DOHH2 (cell line): ENCODE measurements at regions not wholly inside any gene's neighbourhood (a gene's known extent, or its start where the extent isn't known, plus 50 kb on each side); places are given as distances from the start of the nearest gene placed in this dataset.

Experiments used
- H3F3A ChIP-seq: fragments of 200-600 bp; sonication (generic), shearing (Covaris generic); 2 replicates; pipeline ENCODE4 v1.6.0; 2016; ENCODE audit warnings: antibody characterized with exemption, mild to moderate bottlenecking; ENCODE audit not compliant: control insufficient read depth, insufficient read depth
- H3K27ac ChIP-seq: fragments of 200-600 bp; sonication (generic); 2 replicates; pipeline ENCODE4 v1.5.1; 2014; ENCODE audit warnings: low read depth, mild to moderate bottlenecking, low read length, moderate library complexity
- H3K27me3 ChIP-seq: fragments of 200-600 bp; sonication (generic); 2 replicates; pipeline ENCODE4 v1.6.1; 2014; ENCODE audit warnings: mild to moderate bottlenecking, low read length, mixed read lengths; ENCODE audit not compliant: control insufficient read depth
- H3K36me3 ChIP-seq: fragments of 200-600 bp; sonication (generic); 2 replicates; pipeline ENCODE4 v1.6.1; 2014; ENCODE audit warnings: mild to moderate bottlenecking, low read length, moderate library complexity, mixed read lengths; ENCODE audit not compliant: control insufficient read depth
- H3K4me1 ChIP-seq: fragments of 200-600 bp; sonication (generic); 2 replicates; pipeline ENCODE4 v1.6.1; 2014; ENCODE audit warnings: mild to moderate bottlenecking, low read length, mixed read lengths; ENCODE audit not compliant: control insufficient read depth
- H3K4me2 ChIP-seq: fragments of 200-600 bp; sonication (generic); 2 replicates; pipeline ENCODE4 v1.6.0; 2014; ENCODE audit warnings: mild to moderate bottlenecking, low read length, moderate library complexity
- H3K4me3 ChIP-seq: fragments of 200-600 bp; sonication (generic); 2 replicates; pipeline ENCODE4 v1.5.1; 2014; ENCODE audit warnings: mild to moderate bottlenecking, low read length, mixed read lengths
- H3K79me2 ChIP-seq: fragments of 200-600 bp; sonication (generic); 2 replicates; pipeline ENCODE4 v1.6.1; 2014; ENCODE audit warnings: mild to moderate bottlenecking, low read length, mixed read lengths; ENCODE audit not compliant: control insufficient read depth
- H3K9me2 ChIP-seq: fragments of 200-600 bp; sonication (generic); replicated peaks from 2 replicates; pipeline ENCODE4 v1.6.1; 2014; ENCODE audit warnings: mild to moderate bottlenecking, low read length, mixed read lengths; ENCODE audit not compliant: control insufficient read depth
- H3K9me3 ChIP-seq: fragments of 200-600 bp; sonication (generic); 2 replicates; pipeline ENCODE4 v1.6.1; 2014; ENCODE audit warnings: antibody characterized with exemption, low read length, mixed read lengths; ENCODE audit not compliant: control insufficient read depth, insufficient read depth
- H4K20me1 ChIP-seq: fragments of 200-600 bp; sonication (generic); 2 replicates; pipeline ENCODE4 v1.6.0; 2014; ENCODE audit warnings: low read depth, mild to moderate bottlenecking, antibody characterized with exemption, low read length, moderate library complexity; ENCODE audit not compliant: control insufficient read depth, insufficient read depth
- EZH2phosphoT487 ChIP-seq: fragments of 200-600 bp; sonication (generic); IDR thresholded peaks from 2 replicates; pipeline ENCODE4 v1.6.1; 2017; ENCODE audit warnings: borderline replicate concordance, mild to moderate bottlenecking, antibody characterized with exemption, low read length, moderate library complexity, mixed read lengths
- TF ChIP-seq, protein P1 (sequence below): fragments of 200-600 bp; sonication (generic); IDR thresholded peaks from one replicate; pipeline ENCODE4 v1.5.1; 2014; ENCODE audit warnings: antibody characterized with exemption, mild to moderate bottlenecking, low read depth, low read length; ENCODE audit not compliant: poor library complexity, severe bottlenecking

DNA sequence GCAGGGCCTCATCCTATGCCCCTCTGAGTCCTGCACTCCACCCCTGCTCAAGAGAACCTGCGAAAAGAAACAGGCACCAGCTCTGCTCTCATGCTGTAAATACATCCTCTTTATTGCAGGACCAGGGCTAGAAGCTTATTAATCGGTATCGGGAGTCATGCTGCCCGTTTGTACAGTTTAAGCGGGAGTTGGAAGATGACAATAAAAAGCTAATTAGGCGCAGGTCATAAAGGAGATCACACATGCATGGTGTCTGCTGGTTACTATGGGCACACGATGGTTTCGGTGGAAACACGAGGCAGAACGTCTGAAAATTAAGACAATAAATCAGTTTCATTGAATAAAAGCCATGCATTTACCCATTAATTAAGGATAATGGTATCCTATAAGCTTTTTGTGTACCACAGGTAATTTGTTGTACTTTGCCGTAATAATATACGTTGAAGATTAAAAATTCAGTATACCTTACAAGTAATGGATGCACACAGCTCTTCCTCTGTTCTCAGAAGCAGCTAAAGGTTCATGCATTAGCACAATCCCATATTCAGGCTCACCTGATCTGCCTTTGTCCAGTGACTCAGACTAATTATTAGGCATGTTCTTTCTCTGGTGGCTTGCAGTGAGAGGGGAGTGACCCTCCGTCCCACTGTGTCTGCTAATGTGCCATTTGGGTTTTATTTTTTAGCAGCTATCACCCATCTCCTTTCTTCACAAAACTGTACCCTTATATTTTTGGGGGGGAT lies 406.0 kb downstream of the TSHZ3 start:
- no peaks in the 10 kb centered on the region for H4K20me1 ChIP-seq
- TF ChIP-seq EZH2phosphoT487, result no peak
- TF ChIP-seq, protein P1, sequence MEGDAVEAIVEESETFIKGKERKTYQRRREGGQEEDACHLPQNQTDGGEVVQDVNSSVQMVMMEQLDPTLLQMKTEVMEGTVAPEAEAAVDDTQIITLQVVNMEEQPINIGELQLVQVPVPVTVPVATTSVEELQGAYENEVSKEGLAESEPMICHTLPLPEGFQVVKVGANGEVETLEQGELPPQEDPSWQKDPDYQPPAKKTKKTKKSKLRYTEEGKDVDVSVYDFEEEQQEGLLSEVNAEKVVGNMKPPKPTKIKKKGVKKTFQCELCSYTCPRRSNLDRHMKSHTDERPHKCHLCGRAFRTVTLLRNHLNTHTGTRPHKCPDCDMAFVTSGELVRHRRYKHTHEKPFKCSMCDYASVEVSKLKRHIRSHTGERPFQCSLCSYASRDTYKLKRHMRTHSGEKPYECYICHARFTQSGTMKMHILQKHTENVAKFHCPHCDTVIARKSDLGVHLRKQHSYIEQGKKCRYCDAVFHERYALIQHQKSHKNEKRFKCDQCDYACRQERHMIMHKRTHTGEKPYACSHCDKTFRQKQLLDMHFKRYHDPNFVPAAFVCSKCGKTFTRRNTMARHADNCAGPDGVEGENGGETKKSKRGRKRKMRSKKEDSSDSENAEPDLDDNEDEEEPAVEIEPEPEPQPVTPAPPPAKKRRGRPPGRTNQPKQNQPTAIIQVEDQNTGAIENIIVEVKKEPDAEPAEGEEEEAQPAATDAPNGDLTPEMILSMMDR, result no peak
- H3K27ac ChIP-seq, result no peak overlapping the region
- H3K9me2 ChIP-seq, result no peaks in the 10 kb centered on the region
- H3K4me2 ChIP-seq, result no peak overlapping the region
- H3K4me3 ChIP-seq, result no peak overlapping the region
- H3K9me3 ChIP-seq, result no peaks in the 10 kb centered on the region
- no peaks in the 10 kb centered on the region for H3K27me3 ChIP-seq
- no peaks in the 10 kb centered on the region for H3K4me1 ChIP-seq
- H3K36me3 ChIP-seq, result no peaks in the 10 kb centered on the region
- H3K79me2 ChIP-seq, result no peaks in the 10 kb centered on the region
- H3F3A ChIP-seq, result no peaks in the 10 kb centered on the region

DNA sequence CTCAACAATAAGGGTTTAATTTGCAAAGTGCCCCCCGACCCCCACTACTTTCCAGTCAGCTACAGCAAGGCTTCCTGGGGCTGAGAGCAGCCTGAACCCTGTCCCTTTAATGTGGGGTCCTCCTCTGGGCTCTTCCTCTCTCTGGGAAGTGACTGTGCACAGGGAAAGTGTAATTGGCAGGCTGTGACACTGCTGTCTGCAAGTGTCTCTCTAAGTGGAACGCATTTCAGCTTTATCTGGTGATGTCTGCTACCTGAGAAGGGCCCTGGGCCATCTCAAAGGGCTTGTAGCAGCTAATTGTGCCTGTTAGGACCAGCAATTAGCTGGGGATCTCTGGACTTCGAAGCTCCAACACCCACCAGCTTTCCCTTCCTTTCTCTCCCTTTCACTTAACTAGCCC lies 406.6 kb downstream of the TSHZ3 start:
- H3K27ac ChIP-seq, result no peak overlapping the region
- H3K9me3 ChIP-seq, result no peaks in the 10 kb centered on the region
- H3K4me2 ChIP-seq, result no peak overlapping the region
- H3K4me3 ChIP-seq, result no peak overlapping the region
- no peaks in the 10 kb centered on the region for H4K20me1 ChIP-seq
- no peaks in the 10 kb centered on the region for H3K36me3 ChIP-seq
- H3K9me2 ChIP-seq, result no peaks in the 10 kb centered on the region
- no peaks in the 10 kb centered on the region for H3F3A ChIP-seq
- TF ChIP-seq, protein P1, result no peak
- no peak for TF ChIP-seq EZH2phosphoT487
- H3K4me1 ChIP-seq, result no peaks in the 10 kb centered on the region
- no peaks in the 10 kb centered on the region for H3K27me3 ChIP-seq
- H3K79me2 ChIP-seq, result no peaks in the 10 kb centered on the region

DNA sequence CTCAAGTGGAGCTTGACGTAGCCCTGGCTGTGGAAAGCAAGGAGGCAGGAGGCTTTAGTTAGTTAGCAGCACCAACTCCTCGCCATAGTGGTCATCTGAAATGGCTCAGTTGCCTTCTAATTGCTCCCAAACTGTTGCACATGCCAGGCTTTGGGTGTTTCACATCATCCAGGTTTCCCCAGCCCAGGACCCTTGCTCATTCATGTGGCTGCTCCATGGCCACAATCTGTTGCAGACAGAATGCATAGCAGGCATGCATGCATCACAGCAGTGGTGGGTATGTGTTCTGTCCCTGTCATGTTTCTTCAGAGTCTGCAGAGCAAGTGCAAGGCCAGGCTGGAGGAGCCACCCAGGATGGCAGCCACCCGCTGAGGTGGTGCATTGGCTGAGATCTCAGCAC lies 407.6 kb downstream of the TSHZ3 start:
- Histone ChIP-seq H4K20me1 (no peaks in the 10 kb centered on the region), H3K4me3 (no peak overlapping the region), H3K9me2 (no peaks in the 10 kb centered on the region), H3K36me3 (no peaks in the 10 kb centered on the region), H3K4me2 (no peak overlapping the region), H3K9me3 (no peaks in the 10 kb centered on the region), H3K4me1 (no peaks in the 10 kb centered on the region), H3K27me3 (no peaks in the 10 kb centered on the region), H3F3A (no peaks in the 10 kb centered on the region), H3K79me2 (no peaks in the 10 kb centered on the region), H3K27ac (no peak overlapping the region)
- TF ChIP-seq, protein P1, result no peak
- TF ChIP-seq EZH2phosphoT487, result no peak
